ENCODE measurements at regions not wholly inside any gene's neighbourhood (a gene's known extent, or its start where the extent isn't known, plus 50 kb on each side); places are given as distances from the start of the nearest gene placed in this dataset.
"Not testable (repeated sequence)": the region's sequence is repeated elsewhere in the genome, so short reads cannot be mapped to it uniquely, and the experiment has no call there.

- DNase-seq (ENCODE audit: low spot score), result no peak
- TF ChIP-seq CTCF (IDR thresholded peaks at IDR 0.05), result no peak
- Histone ChIP-seq H3K4me3 (no peak overlapping the region), H3K27ac (no peak overlapping the region)
These were observed 1329.5 kb upstream of the TMEM132C start for GRCh38 chr12:126937431-126937830.

- no peak overlapping the region for H3K4me3 ChIP-seq
- no peak for TF ChIP-seq CTCF (IDR thresholded peaks at IDR 0.05)
- no peak for DNase-seq (ENCODE audit: low spot score)
- H3K27ac ChIP-seq, result no peak overlapping the region
These were observed 1322.3 kb upstream of the TMEM132C start for GRCh38 chr12:126944684-126945083.

- not testable (repeated sequence) for DNase-seq (ENCODE audit: low spot score); H3K4me3 ChIP-seq; H3K27ac ChIP-seq
These were observed 1320.0 kb upstream of the TMEM132C start for GRCh38 chr12:126946958-126947357.

- H3K4me3 ChIP-seq, result no peak overlapping the region
- no peak for TF ChIP-seq CTCF (IDR thresholded peaks at IDR 0.05)
- no peak for DNase-seq (ENCODE audit: low spot score)
- no peak overlapping the region for H3K27ac ChIP-seq
These were observed 1317.4 kb upstream of the TMEM132C start for GRCh38 chr12:126949558-126949957.

- Histone ChIP-seq H3K27ac (no peak overlapping the region), H3K4me3 (no peak overlapping the region)
- no peak for TF ChIP-seq CTCF (IDR thresholded peaks at IDR 0.05)
- no peak for DNase-seq (ENCODE audit: low spot score)
These were observed 1316.7 kb upstream of the TMEM132C start for GRCh38 chr12:126950266-126950665.

- no peak for DNase-seq (ENCODE audit: low spot score)
- TF ChIP-seq CTCF (IDR thresholded peaks at IDR 0.05), result no peak
- Histone ChIP-seq H3K4me3 (no peak overlapping the region), H3K27ac (no peak overlapping the region)
These were observed 1314.6 kb upstream of the TMEM132C start for GRCh38 chr12:126952096-126953007.

GRCh38 chr12:126953365-126953889 lies 1313.5 kb upstream of the TMEM132C start:
- DNase-seq (ENCODE audit: low spot score), result no peak
- TF ChIP-seq CTCF (IDR thresholded peaks at IDR 0.05), result no peak
- Histone ChIP-seq H3K4me3 (no peak overlapping the region), H3K27ac (no peak overlapping the region)

All from coronary artery (tissue), 2 donors.